SK-N-SH treated with all-trans-retinoic acid at 6 μM for 48 hours (cell line): ENCODE measurements at regions not wholly inside any gene's neighbourhood (a gene's known extent, or its start where the extent isn't known, plus 50 kb on each side); places are given as distances from the start of the nearest gene placed in this dataset.

ENCODE experiments used
- ATAC-seq: fragments of 200-7000 bp; cut with Tn5 transposase; 3 replicates; pipeline ENCODE4 v1.9.1; 2020; ENCODE audit warnings: mild to moderate bottlenecking, moderate library complexity
- ARNTL ChIP-seq: fragments of 450-650 bp; formaldehyde crosslinking; IDR thresholded peaks from 2 replicates; pipeline ENCODE4 v1.5.0; 2020; ENCODE audit warnings: low read depth, mild to moderate bottlenecking, moderate library complexity, borderline replicate concordance
- BACH2 ChIP-seq: fragments of 250-450 bp; sonication (Bioruptor Pico); IDR thresholded peaks from 2 replicates; pipeline ENCODE4 v1.9.0; 2021; ENCODE audit warnings: mild to moderate bottlenecking, borderline replicate concordance
- CREB5 ChIP-seq: fragments of 250-450 bp; sonication (Bioruptor Pico); IDR thresholded peaks from 2 replicates; pipeline ENCODE4 v1.5.1; 2020; ENCODE audit warnings: low read depth, mild to moderate bottlenecking, moderate library complexity
- CSDC2 ChIP-seq: fragments of 250-450 bp; sonication (Bioruptor Pico); IDR thresholded peaks from 2 replicates; pipeline ENCODE4 v1.5.0; 2020; ENCODE audit warnings: mild to moderate bottlenecking, moderate library complexity
- CSRNP3 ChIP-seq: fragments of 250-450 bp; sonication (Bioruptor Pico); IDR thresholded peaks from 2 replicates; pipeline ENCODE4 v1.5.1; 2021; ENCODE audit warnings: mild to moderate bottlenecking, moderate library complexity
- ESRRG ChIP-seq: fragments of 250-450 bp; sonication (Bioruptor Pico); IDR thresholded peaks from 2 replicates; pipeline ENCODE4 v1.6.1; 2021; ENCODE audit warnings: mild to moderate bottlenecking
- GLIS3 ChIP-seq: fragments of 250-450 bp; sonication (Bioruptor Pico); IDR thresholded peaks from 2 replicates; pipeline ENCODE4 v1.5.0; 2020; ENCODE audit warnings: mild to moderate bottlenecking, moderate library complexity
- ISL1 ChIP-seq: fragments of 250-450 bp; sonication (Bioruptor Pico); IDR thresholded peaks from 2 replicates; pipeline ENCODE4 v2.1.2; 2022; ENCODE audit warnings: mild to moderate bottlenecking, moderate library complexity
- OSR1 ChIP-seq: fragments of 250-450 bp; sonication (Bioruptor Pico); IDR thresholded peaks from 2 replicates; pipeline ENCODE4 v1.8.0; 2022; ENCODE audit warnings: moderate library complexity, mild to moderate bottlenecking, inconsistent platforms
- PPARA ChIP-seq: fragments of 250-450 bp; sonication (Bioruptor Pico); IDR thresholded peaks from 2 replicates; pipeline ENCODE4 v1.5.0; 2020; ENCODE audit warnings: mild to moderate bottlenecking, borderline replicate concordance
- RARB ChIP-seq: fragments of 250-450 bp; sonication (Bioruptor Pico); IDR thresholded peaks from 2 replicates; pipeline ENCODE4 v1.8.0; 2021; ENCODE audit warnings: mild to moderate bottlenecking, moderate library complexity
- SNAI2 ChIP-seq: fragments of 250-450 bp; sonication (Bioruptor Pico); IDR thresholded peaks from 2 replicates; pipeline ENCODE4 v1.5.0; 2020; ENCODE audit warnings: mild to moderate bottlenecking, moderate library complexity
- TCF4 ChIP-seq: fragments of 250-450 bp; sonication (Bioruptor Pico); IDR thresholded peaks from 2 replicates; pipeline ENCODE4 v1.8.0; 2021; ENCODE audit warnings: mild to moderate bottlenecking, moderate library complexity, borderline replicate concordance
- TOX ChIP-seq: fragments of 250-450 bp; sonication (Bioruptor Pico); IDR thresholded peaks from 2 replicates; pipeline ENCODE4 v1.8.0; 2021; ENCODE audit warnings: mild to moderate bottlenecking, moderate library complexity, borderline replicate concordance
- TSHZ2 ChIP-seq: fragments of 250-450 bp; sonication (Bioruptor Pico); IDR thresholded peaks from 2 replicates; pipeline ENCODE4 v1.5.0; 2020; ENCODE audit warnings: mild to moderate bottlenecking, moderate library complexity
- ZC3H10 ChIP-seq: fragments of 250-450 bp; sonication (Bioruptor Pico); IDR thresholded peaks from 2 replicates; pipeline ENCODE4 v1.5.1; 2021; ENCODE audit warnings: mild to moderate bottlenecking, moderate library complexity
- ZFP3 ChIP-seq: fragments of 250-450 bp; sonication (Bioruptor Pico); IDR thresholded peaks from 2 replicates; pipeline ENCODE4 v1.5.0; 2020; ENCODE audit warnings: mild to moderate bottlenecking, moderate library complexity
- ZFP30 ChIP-seq: fragments of 450-650 bp; formaldehyde crosslinking; IDR thresholded peaks from 2 replicates; pipeline ENCODE4 v1.5.0; 2022; ENCODE audit warnings: mild to moderate bottlenecking, moderate library complexity
- ZNF565 ChIP-seq: fragments of 450-650 bp; formaldehyde crosslinking; conservative IDR thresholded peaks from 2 replicates; pipeline ENCODE4 v1.5.0; 2020; ENCODE audit warnings: low read depth, mild to moderate bottlenecking, moderate library complexity
- ZNF70 ChIP-seq: fragments of 450-650 bp; formaldehyde crosslinking; IDR thresholded peaks from 2 replicates; pipeline ENCODE4 v1.5.0; 2020; ENCODE audit warnings: mild to moderate bottlenecking, moderate library complexity
- ZNF8 ChIP-seq: fragments of 450-650 bp; formaldehyde crosslinking; IDR thresholded peaks from 2 replicates; pipeline ENCODE4 v1.5.0; 2020; ENCODE audit warnings: mild to moderate bottlenecking, moderate library complexity
- TF ChIP-seq, protein P1 (sequence below): fragments of 250-450 bp; sonication (Bioruptor Pico); IDR thresholded peaks from 2 replicates; pipeline ENCODE4 v1.8.0; 2020; ENCODE audit warnings: mild to moderate bottlenecking, moderate library complexity, borderline replicate concordance

DNA sequence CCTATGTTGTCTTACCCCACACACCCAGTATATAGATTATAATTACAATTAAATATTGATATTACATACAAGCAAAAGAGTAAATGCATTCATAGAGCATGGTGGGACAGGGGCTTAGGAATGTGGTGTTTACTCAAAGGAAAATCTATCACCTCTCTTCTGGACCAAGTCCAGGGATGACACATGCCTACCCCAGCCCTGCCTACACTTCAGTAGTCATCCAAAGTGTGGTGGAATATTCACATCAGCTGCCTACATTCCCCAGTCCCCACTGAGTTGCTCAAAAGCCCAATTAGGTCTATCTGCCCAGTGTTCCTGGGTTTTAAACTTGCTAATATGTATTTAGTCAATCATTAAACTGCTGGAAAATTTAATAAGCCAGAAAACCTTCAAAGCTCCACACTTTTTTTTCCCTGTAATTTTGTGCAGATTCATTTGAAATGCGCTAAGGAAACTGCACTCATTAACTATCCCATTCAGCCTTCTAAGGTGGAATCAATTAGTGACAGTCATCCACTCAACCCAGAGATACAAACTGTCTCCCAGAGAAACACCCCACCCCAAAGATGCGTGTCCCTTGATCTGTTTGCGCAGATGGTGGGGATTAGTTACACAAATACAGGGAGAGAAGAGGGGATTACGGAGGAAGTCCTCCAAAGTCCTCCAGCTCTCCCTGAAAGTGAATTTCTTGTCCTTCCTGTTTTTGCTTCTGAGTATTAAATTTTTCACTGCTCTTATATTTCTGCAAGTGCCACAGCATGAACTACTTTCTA is 91.7 kb upstream of the KDR start:
- no peak for ATAC-seq
- TF ChIP-seq ZNF70 (CRISPR knock-in tag) (no peak), GLIS3 (CRISPR knock-in tag) (no peak), ZFP3 (CRISPR knock-in tag) (no peak), ZNF565 (CRISPR knock-in tag) (no peak), ZFP30 (CRISPR knock-in tag) (no peak), BACH2 (CRISPR knock-in tag) (no peak), ARNTL (CRISPR knock-in tag) (no peak), ZNF8 (CRISPR knock-in tag) (no peak), SNAI2 (CRISPR knock-in tag) (no peak), OSR1 (CRISPR knock-in tag) (no peak), TOX (CRISPR knock-in tag) (no peak), RARB (no peak), ISL1 (no peak), ZC3H10 (no peak), PPARA (no peak)

- ATAC-seq, result no peak
- TF ChIP-seq ZFP30 (CRISPR knock-in tag), result no peak
- no peak for TF ChIP-seq RARB
- TF ChIP-seq TSHZ2 (CRISPR knock-in tag), result no peak
- no peak for TF ChIP-seq GLIS3 (CRISPR knock-in tag)
- TF ChIP-seq CREB5 (CRISPR knock-in tag), result no peak
- TF ChIP-seq CSRNP3 (CRISPR knock-in tag), result no peak
- no peak for TF ChIP-seq ZNF565 (CRISPR knock-in tag)
- TF ChIP-seq TOX (CRISPR knock-in tag), result no peak
- no peak for TF ChIP-seq PPARA
- TF ChIP-seq, protein P1, sequence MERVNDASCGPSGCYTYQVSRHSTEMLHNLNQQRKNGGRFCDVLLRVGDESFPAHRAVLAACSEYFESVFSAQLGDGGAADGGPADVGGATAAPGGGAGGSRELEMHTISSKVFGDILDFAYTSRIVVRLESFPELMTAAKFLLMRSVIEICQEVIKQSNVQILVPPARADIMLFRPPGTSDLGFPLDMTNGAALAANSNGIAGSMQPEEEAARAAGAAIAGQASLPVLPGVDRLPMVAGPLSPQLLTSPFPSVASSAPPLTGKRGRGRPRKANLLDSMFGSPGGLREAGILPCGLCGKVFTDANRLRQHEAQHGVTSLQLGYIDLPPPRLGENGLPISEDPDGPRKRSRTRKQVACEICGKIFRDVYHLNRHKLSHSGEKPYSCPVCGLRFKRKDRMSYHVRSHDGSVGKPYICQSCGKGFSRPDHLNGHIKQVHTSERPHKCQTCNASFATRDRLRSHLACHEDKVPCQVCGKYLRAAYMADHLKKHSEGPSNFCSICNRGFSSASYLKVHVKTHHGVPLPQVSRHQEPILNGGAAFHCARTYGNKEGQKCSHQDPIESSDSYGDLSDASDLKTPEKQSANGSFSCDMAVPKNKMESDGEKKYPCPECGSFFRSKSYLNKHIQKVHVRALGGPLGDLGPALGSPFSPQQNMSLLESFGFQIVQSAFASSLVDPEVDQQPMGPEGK, result no peak
- no peak for TF ChIP-seq TCF4 (CRISPR knock-in tag)
- no peak for TF ChIP-seq ISL1
- TF ChIP-seq ZNF8 (CRISPR knock-in tag), result no peak
- no peak for TF ChIP-seq ZNF70 (CRISPR knock-in tag)
Measured at GRCh38 chr4:55218041-55218440, 92.6 kb upstream of the KDR start.

- ATAC-seq, result no peak
- TF ChIP-seq CSDC2 (CRISPR knock-in tag) (no peak), GLIS3 (CRISPR knock-in tag) (no peak), ESRRG (CRISPR knock-in tag) (no peak), CSRNP3 (CRISPR knock-in tag) (no peak), PPARA (no peak), OSR1 (CRISPR knock-in tag) (no peak), ZFP30 (CRISPR knock-in tag) (no peak), ARNTL (CRISPR knock-in tag) (no peak), SNAI2 (CRISPR knock-in tag) (no peak), ZNF70 (CRISPR knock-in tag) (no peak), ZFP3 (CRISPR knock-in tag) (no peak), ISL1 (no peak), ZNF565 (CRISPR knock-in tag) (no peak), RARB (no peak), ZNF8 (CRISPR knock-in tag) (no peak), TCF4 (CRISPR knock-in tag) (no peak)
- TF ChIP-seq, protein P1, result no peak
Measured at GRCh38 chr4:55237839-55238238, 108.2 kb upstream of the SRD5A3 start.
